ENCODE measurements at regions not wholly inside any gene's neighbourhood (a gene's known extent, or its start where the extent isn't known, plus 50 kb on each side); places are given as distances from the start of the nearest gene placed in this dataset.

DNA sequence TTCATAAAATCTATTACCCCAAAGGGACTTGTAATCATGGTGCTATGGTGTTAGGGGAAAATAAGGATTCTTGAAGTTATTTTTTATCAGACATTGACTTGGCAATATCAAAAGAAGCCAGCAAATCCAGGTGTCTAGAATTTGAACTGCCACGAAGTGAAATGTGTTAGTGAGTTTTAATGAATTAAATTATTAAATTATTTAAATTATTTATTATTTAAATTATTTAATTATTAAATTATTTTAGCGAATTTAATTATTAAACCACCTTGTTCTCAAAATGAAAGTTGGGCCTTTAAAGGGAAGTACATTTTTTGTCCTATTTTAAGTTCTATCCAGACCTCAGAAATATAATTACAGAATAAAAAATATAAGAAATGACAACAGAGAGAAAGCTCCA is 332.6 kb upstream of the SMC2 start:
- TF ChIP-seq, protein P1, sequence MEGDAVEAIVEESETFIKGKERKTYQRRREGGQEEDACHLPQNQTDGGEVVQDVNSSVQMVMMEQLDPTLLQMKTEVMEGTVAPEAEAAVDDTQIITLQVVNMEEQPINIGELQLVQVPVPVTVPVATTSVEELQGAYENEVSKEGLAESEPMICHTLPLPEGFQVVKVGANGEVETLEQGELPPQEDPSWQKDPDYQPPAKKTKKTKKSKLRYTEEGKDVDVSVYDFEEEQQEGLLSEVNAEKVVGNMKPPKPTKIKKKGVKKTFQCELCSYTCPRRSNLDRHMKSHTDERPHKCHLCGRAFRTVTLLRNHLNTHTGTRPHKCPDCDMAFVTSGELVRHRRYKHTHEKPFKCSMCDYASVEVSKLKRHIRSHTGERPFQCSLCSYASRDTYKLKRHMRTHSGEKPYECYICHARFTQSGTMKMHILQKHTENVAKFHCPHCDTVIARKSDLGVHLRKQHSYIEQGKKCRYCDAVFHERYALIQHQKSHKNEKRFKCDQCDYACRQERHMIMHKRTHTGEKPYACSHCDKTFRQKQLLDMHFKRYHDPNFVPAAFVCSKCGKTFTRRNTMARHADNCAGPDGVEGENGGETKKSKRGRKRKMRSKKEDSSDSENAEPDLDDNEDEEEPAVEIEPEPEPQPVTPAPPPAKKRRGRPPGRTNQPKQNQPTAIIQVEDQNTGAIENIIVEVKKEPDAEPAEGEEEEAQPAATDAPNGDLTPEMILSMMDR (IDR thresholded peaks at IDR 0.05): no peak
- TF ChIP-seq POLR2A (IDR thresholded peaks at IDR 0.05) (no peak), POLR2AphosphoS5 (IDR thresholded peaks at IDR 0.05) (no peak)

All from breast epithelium (tissue), 3 donors.